ENCODE measurements at regions not wholly inside any gene's neighbourhood (a gene's known extent, or its start where the extent isn't known, plus 50 kb on each side); places are given as distances from the start of the nearest gene placed in this dataset.

DNA sequence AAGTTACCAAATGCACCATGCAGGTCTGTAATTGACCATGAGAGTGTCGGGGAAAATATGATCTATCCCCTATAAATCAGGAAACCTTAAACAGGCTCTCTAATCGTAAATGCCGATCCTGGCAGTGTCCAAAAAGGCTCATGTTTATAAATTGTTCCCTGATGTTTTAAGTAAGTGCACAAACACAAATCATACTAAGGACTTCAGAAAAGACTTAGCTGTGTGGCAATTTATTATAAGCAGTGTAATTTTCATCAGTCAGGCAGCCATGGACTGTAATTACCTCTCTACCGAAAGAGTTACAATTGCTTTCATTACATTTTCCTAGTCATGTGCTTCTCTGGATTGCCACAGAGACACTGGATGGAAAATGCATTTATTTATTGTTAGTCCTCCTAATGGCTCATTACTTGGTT lies 73.4 kb upstream of the COX10 start:
- Histone ChIP-seq H3K4me3 (ENCODE audit: insufficient read depth, low read depth, low read length) (no peak overlapping the region), H3K79me2 (ENCODE audit: insufficient read depth, low read length) (no peaks in the 10 kb centered on the region), H3K4me2 (ENCODE audit: low read length) (no peak overlapping the region), H3K9ac (ENCODE audit: low read length) (no peak overlapping the region), H3K9me3 (ENCODE audit: insufficient read depth, low read depth, low read length) (peaks cover 3% of the 10 kb centered on the region), H2AFZ (ENCODE audit: low read depth, low read length) (no peak overlapping the region), H3K27me3 (ENCODE audit: insufficient read depth, low read length) (peaks cover 4% of the 10 kb centered on the region), H3K36me3 (ENCODE audit: insufficient read depth, low read length) (no peaks in the 10 kb centered on the region), H3K27ac (ENCODE audit: low read depth, low read length) (no peak overlapping the region), H4K20me1 (ENCODE audit: insufficient read depth, low read length) (no peaks in the 10 kb centered on the region), H3K4me1 (ENCODE audit: insufficient read depth, low read length) (no peaks in the 10 kb centered on the region)
- no peak overlapping the region for H3K27ac Mint-ChIP-seq (ENCODE audit: unreplicated experiment)
- DNase-seq (ENCODE audit: low read depth) (no peak), FAIRE-seq (no peak)
- H3K4me1 Mint-ChIP-seq (ENCODE audit: low read depth, unreplicated experiment), result peaks cover 4% of the 10 kb centered on the region
- H3K36me3 Mint-ChIP-seq (ENCODE audit: low read depth, unreplicated experiment), result no peaks in the 10 kb centered on the region
- H3K27me3 Mint-ChIP-seq (ENCODE audit: low read depth, unreplicated experiment), result no peaks in the 10 kb centered on the region
- no peaks in the 10 kb centered on the region for H3K9me3 Mint-ChIP-seq (ENCODE audit: unreplicated experiment)
- TF ChIP-seq CTCF (IDR thresholded peaks at IDR 0.05; ENCODE audit: insufficient read depth, low read depth, low read length), result no peak
- no peak for TF ChIP-seq EZH2 (IDR thresholded peaks at IDR 0.05; ENCODE audit: insufficient read depth, low read length)
- H3K4me3 Mint-ChIP-seq (ENCODE audit: unreplicated experiment), result no peak overlapping the region

DNA sequence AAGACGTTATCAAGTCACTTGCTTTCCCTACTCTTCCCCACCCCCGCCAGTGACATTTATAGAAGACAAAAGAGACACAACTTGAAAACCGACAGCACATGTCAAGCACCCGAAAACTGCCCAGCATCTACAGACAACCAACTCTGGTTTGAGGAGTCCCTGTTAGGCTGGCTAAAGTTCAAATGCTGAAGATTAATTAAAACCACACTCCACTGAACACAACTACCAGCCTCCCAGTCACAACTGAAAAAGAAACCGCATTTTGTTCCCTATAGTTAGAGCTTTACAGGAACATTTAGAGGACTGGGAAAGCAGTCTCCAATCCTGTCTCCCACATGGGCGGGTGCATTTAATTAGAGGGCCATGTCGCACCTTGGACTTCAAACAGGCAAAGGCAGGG lies 73.0 kb upstream of the COX10 start:
- Histone ChIP-seq H3K36me3 (ENCODE audit: insufficient read depth, low read length) (no peaks in the 10 kb centered on the region), H3K4me1 (ENCODE audit: insufficient read depth, low read length) (no peaks in the 10 kb centered on the region), H4K20me1 (ENCODE audit: insufficient read depth, low read length) (no peaks in the 10 kb centered on the region), H3K9ac (ENCODE audit: low read length) (no peak overlapping the region), H3K27ac (ENCODE audit: low read depth, low read length) (no peak overlapping the region), H3K9me3 (ENCODE audit: insufficient read depth, low read depth, low read length) (peaks cover 3% of the 10 kb centered on the region), H2AFZ (ENCODE audit: low read depth, low read length) (no peak overlapping the region), H3K4me2 (ENCODE audit: low read length) (no peak overlapping the region), H3K4me3 (ENCODE audit: insufficient read depth, low read depth, low read length) (no peak overlapping the region), H3K27me3 (ENCODE audit: insufficient read depth, low read length) (peaks cover 4% of the 10 kb centered on the region), H3K79me2 (ENCODE audit: insufficient read depth, low read length) (no peaks in the 10 kb centered on the region)
- H3K9me3 Mint-ChIP-seq (ENCODE audit: unreplicated experiment), result no peaks in the 10 kb centered on the region
- no peak for FAIRE-seq
- H3K4me1 Mint-ChIP-seq (ENCODE audit: low read depth, unreplicated experiment), result peaks cover 4% of the 10 kb centered on the region
- no peak for DNase-seq (ENCODE audit: low read depth)
- TF ChIP-seq CTCF (IDR thresholded peaks at IDR 0.05; ENCODE audit: insufficient read depth, low read depth, low read length) (no peak), EZH2 (IDR thresholded peaks at IDR 0.05; ENCODE audit: insufficient read depth, low read length) (no peak)
- H3K4me3 Mint-ChIP-seq (ENCODE audit: unreplicated experiment), result no peak overlapping the region
- H3K36me3 Mint-ChIP-seq (ENCODE audit: low read depth, unreplicated experiment), result no peaks in the 10 kb centered on the region
- H3K27ac Mint-ChIP-seq (ENCODE audit: unreplicated experiment), result no peak overlapping the region
- H3K27me3 Mint-ChIP-seq (ENCODE audit: low read depth, unreplicated experiment), result no peaks in the 10 kb centered on the region

DNA sequence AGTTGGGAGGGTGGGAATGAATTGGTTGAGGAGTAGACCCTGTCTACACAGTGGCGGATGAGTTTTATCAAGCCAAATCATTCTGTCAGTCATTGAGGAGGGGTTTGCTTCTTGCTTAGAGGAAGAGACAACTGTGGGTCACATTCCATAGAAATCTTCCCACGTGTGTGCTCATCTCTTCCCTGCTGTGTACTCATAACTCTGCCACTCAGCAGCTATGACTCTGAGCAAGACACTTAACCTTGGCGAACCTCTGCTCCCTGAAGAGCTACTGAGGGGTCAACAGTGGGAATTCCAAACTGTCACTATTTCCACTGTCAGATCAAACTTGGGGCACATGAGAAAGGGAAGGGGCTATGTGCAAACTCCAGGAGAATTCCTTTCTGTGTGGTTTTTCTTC lies 72.6 kb upstream of the COX10 start:
- no peaks in the 10 kb centered on the region for H3K27me3 Mint-ChIP-seq (ENCODE audit: low read depth, unreplicated experiment)
- no peaks in the 10 kb centered on the region for H3K36me3 Mint-ChIP-seq (ENCODE audit: low read depth, unreplicated experiment)
- Histone ChIP-seq H3K36me3 (ENCODE audit: insufficient read depth, low read length) (no peaks in the 10 kb centered on the region), H4K20me1 (ENCODE audit: insufficient read depth, low read length) (no peaks in the 10 kb centered on the region), H3K4me1 (ENCODE audit: insufficient read depth, low read length) (no peaks in the 10 kb centered on the region), H3K79me2 (ENCODE audit: insufficient read depth, low read length) (no peaks in the 10 kb centered on the region), H2AFZ (ENCODE audit: low read depth, low read length) (no peak overlapping the region), H3K27ac (ENCODE audit: low read depth, low read length) (no peak overlapping the region), H3K9ac (ENCODE audit: low read length) (no peak overlapping the region), H3K27me3 (ENCODE audit: insufficient read depth, low read length) (peaks cover 4% of the 10 kb centered on the region), H3K9me3 (ENCODE audit: insufficient read depth, low read depth, low read length) (peaks cover 3% of the 10 kb centered on the region), H3K4me3 (ENCODE audit: insufficient read depth, low read depth, low read length) (no peak overlapping the region), H3K4me2 (ENCODE audit: low read length) (no peak overlapping the region)
- H3K9me3 Mint-ChIP-seq (ENCODE audit: unreplicated experiment), result no peaks in the 10 kb centered on the region
- no peak overlapping the region for H3K27ac Mint-ChIP-seq (ENCODE audit: unreplicated experiment)
- peaks cover 4% of the 10 kb centered on the region for H3K4me1 Mint-ChIP-seq (ENCODE audit: low read depth, unreplicated experiment)
- TF ChIP-seq EZH2 (IDR thresholded peaks at IDR 0.05; ENCODE audit: insufficient read depth, low read length) (no peak), CTCF (IDR thresholded peaks at IDR 0.05; ENCODE audit: insufficient read depth, low read depth, low read length) (no peak)
- FAIRE-seq (no peak), DNase-seq (ENCODE audit: low read depth) (no peak)
- H3K4me3 Mint-ChIP-seq (ENCODE audit: unreplicated experiment), result no peak overlapping the region
